Ectodermal cell (in vitro differentiated cells): ENCODE measurements at regions not wholly inside any gene's neighbourhood (a gene's known extent, or its start where the extent isn't known, plus 50 kb on each side); places are given as distances from the start of the nearest gene placed in this dataset.

Experiments used
- H3K27ac ChIP-seq: 2 replicates; pipeline ENCODE4 v1.7.0; 2013; ENCODE audit warnings: mild to moderate bottlenecking, low read depth, low read length; ENCODE audit not compliant: insufficient read depth, poor library complexity, severe bottlenecking
- H3K27me3 ChIP-seq: 2 replicates; pipeline ENCODE4 v1.7.0; 2013; ENCODE audit warnings: mild to moderate bottlenecking, low read length; ENCODE audit not compliant: insufficient read depth, control insufficient read depth, poor library complexity, severe bottlenecking
- H3K36me3 ChIP-seq: one replicate; pipeline ENCODE4 v1.7.0; 2013; ENCODE audit warnings: low read length; ENCODE audit not compliant: control insufficient read depth, insufficient read depth
- H3K4me1 ChIP-seq: one replicate; pipeline ENCODE4 v1.7.0; 2013; ENCODE audit warnings: low read length; ENCODE audit not compliant: control insufficient read depth, insufficient read depth
- H3K4me3 ChIP-seq: 2 replicates; pipeline ENCODE4 v1.7.0; 2013; ENCODE audit warnings: low read depth, low read length, control low read depth; ENCODE audit not compliant: insufficient read depth
- H3K9me3 ChIP-seq: 2 replicates; pipeline ENCODE4 v1.7.0; 2013; ENCODE audit warnings: mild to moderate bottlenecking, low read length, moderate library complexity; ENCODE audit not compliant: control insufficient read depth
- WGBS, 2 experiments: methylation state at CpG; one replicate each; pipeline ENCODE4 v1.1.7; 2013; ENCODE audit warnings: missing lambda C conversion rate in 2 of 2; 5-methylcytosine and 5-hydroxymethylcytosine counted together

- Histone ChIP-seq H3K9me3 (no peaks in the 10 kb centered on the region), H3K4me3 (no peak overlapping the region), H3K4me1 (no peaks in the 10 kb centered on the region), H3K27ac (no peak overlapping the region), H3K27me3 (no peaks in the 10 kb centered on the region), H3K36me3 (no peaks in the 10 kb centered on the region)
- WGBS, 2 experiments: 75 to 92% methylated on average over 1 of the region's 2 CpGs
Observed at GRCh38 chr14:100955201-100955600, 51.7 kb upstream of the RTL1 start.

- Histone ChIP-seq H3K9me3 (no peaks in the 10 kb centered on the region), H3K27ac (no peak overlapping the region), H3K4me3 (no peak overlapping the region), H3K36me3 (no peaks in the 10 kb centered on the region), H3K4me1 (no peaks in the 10 kb centered on the region), H3K27me3 (no peaks in the 10 kb centered on the region)
- 0% methylated on average over 1 of the region's 1 CpG for WGBS, 2 experiments
Observed at GRCh38 chr14:100962494-100962893, 59.0 kb upstream of the RTL1 start.

- H3K36me3 ChIP-seq: no peaks in the 10 kb centered on the region
- H3K27me3 ChIP-seq: no peaks in the 10 kb centered on the region
- H3K27ac ChIP-seq: no peak overlapping the region
- no peak overlapping the region for H3K4me3 ChIP-seq
- no peaks in the 10 kb centered on the region for H3K9me3 ChIP-seq
- H3K4me1 ChIP-seq: no peaks in the 10 kb centered on the region
- WGBS, 2 experiments: 84 to 89% methylated on average over 8 of the region's 8 CpGs
Observed at GRCh38 chr14:100965296-100965695, 61.8 kb upstream of the RTL1 start.

GRCh38 chr14:100967178-100967577 is 63.7 kb upstream of the RTL1 start:
- no peak overlapping the region for H3K27ac ChIP-seq
- no peaks in the 10 kb centered on the region for H3K36me3 ChIP-seq
- no peaks in the 10 kb centered on the region for H3K9me3 ChIP-seq
- H3K4me1 ChIP-seq: no peaks in the 10 kb centered on the region
- WGBS, 2 experiments: 30 to 42% methylated on average over 1 of the region's 3 CpGs
- H3K27me3 ChIP-seq: no peaks in the 10 kb centered on the region
- no peak overlapping the region for H3K4me3 ChIP-seq

GRCh38 chr14:100967930-100968329 is 64.4 kb upstream of the RTL1 start:
- H3K27me3 ChIP-seq: no peaks in the 10 kb centered on the region
- H3K36me3 ChIP-seq: no peaks in the 10 kb centered on the region
- WGBS, 2 experiments: 59 to 69% methylated on average over 2 of the region's 2 CpGs

GRCh38 chr14:100972118-100972897 is 68.8 kb upstream of the RTL1 start:
- Histone ChIP-seq H3K36me3 (no peaks in the 10 kb centered on the region), H3K9me3 (no peaks in the 10 kb centered on the region), H3K27me3 (no peaks in the 10 kb centered on the region), H3K4me3 (no peak overlapping the region), H3K27ac (no peak overlapping the region), H3K4me1 (no peaks in the 10 kb centered on the region)
- 85 to 86% methylated on average over 5 to 8 of the region's 8 CpGs for WGBS, 2 experiments

More at GRCh38 chr14:100967930-100968329, 64.4 kb upstream of the RTL1 start:
- Histone ChIP-seq H3K27ac (no peak overlapping the region), H3K4me1 (no peaks in the 10 kb centered on the region), H3K4me3 (no peak overlapping the region), H3K9me3 (no peaks in the 10 kb centered on the region)

- H3K27me3 ChIP-seq: no peaks in the 10 kb centered on the region
- 88 to 96% methylated on average over 1 of the region's 2 CpGs for WGBS, 2 experiments
- no peak overlapping the region for H3K4me3 ChIP-seq
Observed at GRCh38 chr14:100975671-100976070, 72.1 kb upstream of the RTL1 start.

GRCh38 chr14:100979079-100979478 is 75.6 kb upstream of the RTL1 start:
- no peaks in the 10 kb centered on the region for H3K9me3 ChIP-seq
- H3K27me3 ChIP-seq: no peaks in the 10 kb centered on the region
- no peaks in the 10 kb centered on the region for H3K4me1 ChIP-seq
- 80 to 86% methylated on average over 1 to 3 of the region's 3 CpGs for WGBS, 2 experiments
- H3K4me3 ChIP-seq: no peak overlapping the region
- no peaks in the 10 kb centered on the region for H3K36me3 ChIP-seq
- no peak overlapping the region for H3K27ac ChIP-seq

More at GRCh38 chr14:100975671-100976070, 72.1 kb upstream of the RTL1 start:
- no peaks in the 10 kb centered on the region for H3K9me3 ChIP-seq
- no peaks in the 10 kb centered on the region for H3K4me1 ChIP-seq
- no peak overlapping the region for H3K27ac ChIP-seq
- H3K36me3 ChIP-seq: no peaks in the 10 kb centered on the region

GRCh38 chr14:100979780-100980179 is 76.3 kb upstream of the RTL1 start:
- Histone ChIP-seq H3K36me3 (no peaks in the 10 kb centered on the region), H3K9me3 (no peaks in the 10 kb centered on the region), H3K27ac (no peak overlapping the region), H3K27me3 (no peaks in the 10 kb centered on the region), H3K4me1 (no peaks in the 10 kb centered on the region), H3K4me3 (no peak overlapping the region)
- WGBS, 2 experiments: 80 to 85% methylated on average over 3 of the region's 3 CpGs

GRCh38 chr14:100980823-100981222 is 77.3 kb upstream of the RTL1 start:
- H3K9me3 ChIP-seq: no peaks in the 10 kb centered on the region
- H3K27ac ChIP-seq: no peak overlapping the region
- WGBS, 2 experiments: 85 to 89% methylated on average over 3 of the region's 3 CpGs
- H3K4me3 ChIP-seq: no peak overlapping the region
- H3K36me3 ChIP-seq: no peaks in the 10 kb centered on the region
- H3K27me3 ChIP-seq: no peaks in the 10 kb centered on the region
- H3K4me1 ChIP-seq: no peaks in the 10 kb centered on the region
